ENCODE measurements at regions not wholly inside any gene's neighbourhood (a gene's known extent, or its start where the extent isn't known, plus 50 kb on each side); places are given as distances from the start of the nearest gene placed in this dataset.

- DNase-seq, result no peak
Measured at GRCh38 chr5:166302166-166302565, 1989.3 kb upstream of the WWC1 start.

- DNase-seq, result no peak
Measured at GRCh38 chr5:166317425-166317824, 1974.0 kb upstream of the WWC1 start.

- DNase-seq, result no peak
Measured at GRCh38 chr5:166320920-166321480, 1970.4 kb upstream of the WWC1 start.

- no peak for DNase-seq
Measured at GRCh38 chr5:166324372-166324771, 1967.1 kb upstream of the WWC1 start.

GRCh38 chr5:166329149-166329800, 1962.2 kb upstream of the WWC1 start:
- no peak for DNase-seq

- DNase-seq, result no peak
Measured at GRCh38 chr5:166330036-166330435, 1961.4 kb upstream of the WWC1 start.

GRCh38 chr5:166331521-166331920, 1959.9 kb upstream of the WWC1 start:
- no peak for DNase-seq

GRCh38 chr5:166338801-166339200, 1952.6 kb upstream of the WWC1 start:
- no peak for DNase-seq

- no peak for DNase-seq
Measured at GRCh38 chr5:166340039-166340438, 1951.4 kb upstream of the WWC1 start.

- no peak for DNase-seq
Measured at GRCh38 chr5:166341740-166342337, 1949.6 kb upstream of the WWC1 start.

- no peak for DNase-seq
Measured at GRCh38 chr5:166342402-166342801, 1949.0 kb upstream of the WWC1 start.

- DNase-seq, result no peak
Measured at GRCh38 chr5:166346726-166347374, 1944.6 kb upstream of the WWC1 start.

GRCh38 chr5:166349046-166349445, 1942.4 kb upstream of the WWC1 start:
- DNase-seq, result peak; percentile 63

- no peak for DNase-seq
Measured at GRCh38 chr5:166353580-166353979, 1937.9 kb upstream of the WWC1 start.

- no peak for DNase-seq
Measured at GRCh38 chr5:166354332-166354731, 1937.1 kb upstream of the WWC1 start.

GRCh38 chr5:166356096-166356495, 1935.3 kb upstream of the WWC1 start:
- DNase-seq, result no peak

GRCh38 chr5:166358127-166358830, 1933.2 kb upstream of the WWC1 start:
- no peak for DNase-seq

GRCh38 chr5:166363087-166363760, 1928.2 kb upstream of the WWC1 start:
- DNase-seq, result no peak

GRCh38 chr5:166365164-166365563, 1926.3 kb upstream of the WWC1 start:
- DNase-seq, result no peak

- DNase-seq, result no peak
Measured at GRCh38 chr5:166367391-166367790, 1924.1 kb upstream of the WWC1 start.

- DNase-seq, result no peak
Measured at GRCh38 chr5:166369346-166369745, 1922.1 kb upstream of the WWC1 start.

- DNase-seq, result no peak
Measured at GRCh38 chr5:166369807-166370206, 1921.6 kb upstream of the WWC1 start.

Measured in left hindlimb (tissue), 1 donor.